Stimulated activated CD8-positive, alpha-beta memory T cell treated with anti-CD3 and anti-CD28 coated beads, Interleukin-7, amount 100 ng/mL, for 48 hours (primary cell): ENCODE measurements at regions not wholly inside any gene's neighbourhood (a gene's known extent, or its start where the extent isn't known, plus 50 kb on each side); places are given as distances from the start of the nearest gene placed in this dataset.

Experiments
- DNase-seq, 2 donors: peaks; one replicate each; pipeline ENCODE4 v3.0.0-alpha.2; 2020; ENCODE audit warnings: low read depth in 1 of 2; ENCODE audit errors: extremely low read depth in 1 of 2

- no peak for DNase-seq
These were observed 113.2 kb upstream of the EEA1 start for GRCh38 chr12:93042283-93042682.

GRCh38 chr12:93042684-93043083 is 113.6 kb upstream of the EEA1 start:
- no peak for DNase-seq

- no peak for DNase-seq
These were observed 114.2 kb upstream of the EEA1 start for GRCh38 chr12:93043192-93043876.

- no peak for DNase-seq
These were observed 114.7 kb upstream of the EEA1 start for GRCh38 chr12:93043877-93044209.

GRCh38 chr12:93047118-93047517 is 118.0 kb upstream of the EEA1 start:
- DNase-seq, result no peak

- DNase-seq, result no peak
These were observed 119.6 kb upstream of the EEA1 start for GRCh38 chr12:93048656-93049055.

- no peak for DNase-seq
These were observed 121.1 kb upstream of the EEA1 start for GRCh38 chr12:93050026-93050747.

GRCh38 chr12:93050748-93051081 is 121.6 kb upstream of the EEA1 start:
- DNase-seq, result no peak

- DNase-seq, result no peak
These were observed 124.9 kb upstream of the EEA1 start for GRCh38 chr12:93054021-93054420.

GRCh38 chr12:93055221-93055620 is 126.1 kb upstream of the EEA1 start:
- DNase-seq, result no peak

- DNase-seq, result no peak
These were observed 128.0 kb upstream of the EEA1 start for GRCh38 chr12:93056971-93057535.

- DNase-seq, result no peak
These were observed 129.2 kb upstream of the EEA1 start for GRCh38 chr12:93058280-93058679.

GRCh38 chr12:93059288-93059687 is 130.2 kb upstream of the EEA1 start:
- DNase-seq, result no peak

GRCh38 chr12:93059925-93060665 is 131.0 kb upstream of the EEA1 start:
- DNase-seq, result no peak

GRCh38 chr12:93060666-93061472 is 131.8 kb upstream of the EEA1 start:
- DNase-seq, result no peak

GRCh38 chr12:93061473-93062419 is 132.7 kb upstream of the EEA1 start:
- DNase-seq, result no peak

- no peak for DNase-seq
These were observed 136.8 kb upstream of the EEA1 start for GRCh38 chr12:93065896-93066295.

GRCh38 chr12:93072340-93072739 is 143.2 kb upstream of the EEA1 start:
- no peak for DNase-seq

- no peak for DNase-seq
These were observed 144.2 kb upstream of the EEA1 start for GRCh38 chr12:93073324-93073723.

GRCh38 chr12:93078059-93078458 is 149.0 kb upstream of the EEA1 start:
- DNase-seq, result no peak
